HS-27A (cell line): ENCODE measurements at regions not wholly inside any gene's neighbourhood (a gene's known extent, or its start where the extent isn't known, plus 50 kb on each side); places are given as distances from the start of the nearest gene placed in this dataset.
"Not testable (repeated sequence)": the region's sequence is repeated elsewhere in the genome, so short reads cannot be mapped to it uniquely, and the experiment has no call there.

ENCODE experiments used
- DNase-seq: peaks from one replicate; pipeline ENCODE4 v3.0.0-alpha.2; 2012; ENCODE audit warnings: low read depth, missing footprints

DNA sequence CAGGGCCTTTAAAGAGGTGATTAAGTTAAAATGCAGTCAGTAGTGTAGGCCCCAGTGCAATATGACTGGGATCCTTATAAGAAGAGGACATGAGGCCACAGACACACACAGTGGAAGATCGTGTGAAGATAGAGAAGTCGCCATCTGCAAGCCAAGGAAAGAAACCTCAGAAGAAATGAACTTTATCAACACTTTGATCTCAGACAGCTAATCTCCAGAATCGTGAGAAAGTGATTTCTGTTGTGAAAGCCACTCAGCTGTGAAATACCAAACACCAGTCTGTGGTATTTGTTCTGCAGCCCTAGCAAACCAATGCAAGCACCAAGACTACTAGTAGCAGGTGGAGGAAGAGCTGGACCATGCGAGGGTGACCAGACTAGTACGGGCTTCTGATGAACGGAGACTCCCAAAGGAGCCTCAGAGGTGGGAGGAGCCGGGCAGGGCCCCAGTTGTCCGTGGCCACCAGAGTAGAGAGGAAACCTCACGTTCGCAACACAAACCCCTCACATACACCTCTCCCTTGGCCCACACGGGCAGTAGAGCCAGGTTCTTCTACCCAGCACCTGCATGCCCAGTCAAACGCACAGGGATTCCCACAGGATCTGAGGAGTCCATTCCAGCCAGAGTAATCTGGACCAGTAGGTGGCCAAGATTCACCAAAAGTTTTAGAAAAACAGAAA, 243.0 kb downstream of the TTC8 start:
- no peak for DNase-seq

DNA sequence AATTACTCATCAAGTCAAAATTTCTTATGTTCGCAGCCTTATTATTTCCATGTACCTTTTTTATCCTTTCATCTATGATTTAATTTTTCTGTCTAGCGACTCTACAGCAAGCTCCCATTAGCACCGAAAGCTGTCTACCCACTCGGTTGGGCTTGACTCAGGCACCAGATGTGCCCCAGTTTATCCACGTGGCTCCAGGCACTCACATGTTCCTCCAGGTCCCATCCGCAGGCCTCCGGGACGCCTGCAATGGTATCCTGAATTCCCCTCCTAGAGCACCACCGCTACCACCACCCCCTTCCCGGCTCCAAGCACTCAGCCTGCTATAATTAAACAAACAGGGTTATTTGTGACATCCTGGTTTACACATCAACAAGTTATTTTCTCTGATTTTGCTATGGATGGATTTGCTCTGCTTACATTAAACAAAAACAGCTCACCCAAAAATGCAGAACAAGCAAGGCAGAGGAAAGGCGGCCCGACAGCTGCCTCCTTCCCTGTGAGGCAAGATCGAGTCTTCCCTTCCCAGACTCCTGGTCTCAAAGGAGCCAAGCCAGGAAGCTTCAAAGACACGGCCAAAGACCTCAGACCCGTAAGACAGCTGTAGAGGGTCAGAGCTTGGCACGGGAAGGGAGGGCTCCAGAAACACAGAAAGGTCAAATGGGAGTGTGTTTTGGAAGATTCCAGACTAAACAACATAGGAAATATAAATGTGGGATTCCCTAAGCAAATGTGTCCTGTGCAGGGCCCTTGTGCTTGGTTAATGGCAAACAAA, 253.8 kb downstream of the TTC8 start:
- DNase-seq, result no peak

DNA sequence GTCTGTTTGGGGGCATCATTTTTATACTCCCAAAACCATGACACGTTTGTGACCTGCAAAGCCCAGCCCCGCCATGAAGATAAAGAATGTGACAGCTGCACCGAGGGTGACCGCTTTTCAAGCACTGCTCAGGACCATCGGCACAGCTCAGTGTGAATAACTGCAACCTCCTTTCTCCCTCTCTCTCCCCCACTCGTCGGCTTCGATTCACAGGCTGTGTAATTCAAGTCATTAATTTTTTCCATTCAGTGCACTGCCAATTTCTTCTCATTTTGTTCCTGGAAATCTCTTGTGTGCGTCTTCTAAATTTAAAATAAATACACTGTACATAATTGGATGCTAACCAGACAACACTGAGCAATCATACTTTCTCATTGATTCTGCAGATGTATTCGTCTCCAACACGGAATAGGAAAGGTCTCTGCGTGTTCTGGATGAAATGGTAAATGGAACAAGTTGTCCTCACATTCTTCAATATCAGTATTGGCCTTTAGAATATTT, 260.8 kb downstream of the TTC8 start:
- no peak for DNase-seq

DNA sequence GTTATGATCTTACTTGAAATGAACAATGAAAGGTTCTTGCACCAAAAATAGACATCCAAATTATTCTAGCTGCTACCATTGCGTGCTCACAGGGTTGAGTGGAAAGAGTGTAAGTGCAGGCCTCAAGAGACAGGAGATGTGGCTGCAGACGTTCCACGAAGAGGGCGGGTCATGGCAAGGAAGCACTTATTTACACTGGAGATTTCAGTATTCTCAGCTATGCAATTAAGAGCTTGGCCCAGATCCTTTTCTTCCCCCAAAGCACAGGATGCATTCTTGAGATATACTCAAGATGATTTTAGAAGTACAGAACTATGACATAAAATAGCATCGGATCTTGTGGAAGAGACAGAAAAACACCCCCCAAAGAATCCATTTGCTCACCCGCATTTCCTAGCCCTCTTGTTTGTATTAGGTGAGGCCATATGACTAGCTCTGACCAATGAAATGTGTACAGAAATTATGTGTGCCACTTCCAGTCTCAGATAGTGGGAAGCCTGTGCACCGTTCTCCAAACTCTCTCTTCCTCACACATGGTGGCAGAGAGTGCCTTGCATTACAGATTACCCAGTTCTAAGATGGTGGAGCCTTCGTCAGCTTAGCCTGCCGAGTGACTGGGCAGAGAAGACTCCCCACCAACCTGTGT, 261.4 kb downstream of the TTC8 start:
- no peak for DNase-seq

DNA sequence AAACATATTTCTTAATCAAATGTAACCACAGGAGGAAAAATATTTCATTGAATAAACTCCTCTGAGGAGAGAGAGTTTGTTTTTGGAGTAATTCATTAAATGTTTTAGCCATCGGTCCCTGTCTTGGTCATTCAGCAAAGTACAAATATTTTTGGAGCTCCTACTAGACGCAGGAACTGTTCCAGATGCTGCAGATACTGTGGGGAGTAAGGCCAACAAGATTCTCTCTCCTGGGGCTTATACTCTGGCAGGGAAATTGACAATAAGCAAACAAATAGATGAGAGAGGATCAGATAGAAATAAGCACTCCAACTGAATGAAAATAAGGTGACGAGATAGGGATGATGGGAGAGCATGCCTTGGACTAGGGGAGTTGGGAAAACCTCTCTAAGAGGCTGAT, 264.1 kb downstream of the TTC8 start:
- no peak for DNase-seq

DNA sequence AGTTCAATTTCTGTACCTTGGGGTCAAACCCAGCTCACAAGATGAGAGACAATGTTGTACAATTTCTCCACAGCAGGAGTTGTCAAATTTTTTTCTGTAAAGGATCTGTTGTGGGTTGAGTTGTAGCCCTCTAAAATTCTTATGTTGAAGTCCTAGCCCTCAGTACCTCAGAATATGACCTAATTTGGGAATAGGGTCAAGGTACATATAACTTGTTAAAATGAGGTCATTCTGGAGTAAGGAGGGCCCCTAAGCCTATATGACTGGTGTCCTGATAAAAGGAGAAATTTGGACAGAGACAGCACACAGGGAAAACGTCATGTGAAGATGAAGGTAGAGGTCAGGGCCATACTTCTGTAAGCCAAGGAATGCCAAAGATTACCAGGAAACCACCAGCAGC, 264.9 kb downstream of the TTC8 start:
- no peak for DNase-seq

DNA sequence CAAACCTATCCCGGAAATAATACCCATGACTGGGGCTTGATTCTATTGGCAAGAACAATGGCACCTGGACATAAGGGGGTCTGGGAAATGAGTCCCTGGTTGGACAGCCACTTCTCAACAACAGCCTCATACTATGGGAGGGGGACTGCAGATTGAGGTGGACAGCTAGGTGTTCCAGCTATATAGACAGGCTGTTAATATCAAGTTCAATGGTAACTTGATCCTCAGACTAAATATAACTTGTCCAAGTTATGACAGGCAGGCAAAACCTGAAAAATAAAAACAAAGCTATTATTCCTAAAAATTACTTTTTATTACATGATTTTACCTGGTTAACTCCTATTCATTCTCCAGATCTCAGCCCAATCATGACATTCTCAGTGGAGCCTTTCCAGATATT, 267.3 kb downstream of the TTC8 start:
- DNase-seq, result no peak

DNA sequence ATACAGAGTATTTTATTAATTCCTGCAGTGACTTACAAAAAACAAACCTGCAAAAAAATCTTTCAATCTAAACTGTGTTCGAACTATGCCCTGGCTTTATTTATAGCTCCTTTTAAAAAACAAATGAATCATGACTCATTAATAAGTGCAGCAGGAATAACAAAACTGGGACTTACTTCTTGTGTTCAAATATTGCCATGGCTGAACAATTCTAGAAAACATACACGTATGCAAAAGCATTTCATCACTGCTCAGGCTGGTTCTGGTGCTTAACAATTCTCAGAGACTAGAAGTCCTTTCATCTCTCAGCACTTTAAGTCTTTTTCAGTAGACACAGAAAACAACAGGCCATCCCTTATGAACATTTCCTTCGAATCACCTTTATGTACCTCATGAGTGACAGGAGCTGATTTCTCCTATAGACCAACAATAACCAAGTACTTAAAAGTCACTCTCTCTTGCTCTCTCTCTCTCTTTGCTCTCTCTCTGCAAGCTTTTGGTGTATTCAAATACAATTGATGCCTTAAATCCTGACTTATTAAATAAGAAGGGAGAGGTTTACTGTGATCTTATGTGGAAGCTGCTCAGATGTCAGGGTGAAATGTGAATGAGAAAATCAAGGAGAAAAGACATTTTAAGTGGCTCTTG, 268.8 kb downstream of the TTC8 start:
- DNase-seq, result no peak

DNA sequence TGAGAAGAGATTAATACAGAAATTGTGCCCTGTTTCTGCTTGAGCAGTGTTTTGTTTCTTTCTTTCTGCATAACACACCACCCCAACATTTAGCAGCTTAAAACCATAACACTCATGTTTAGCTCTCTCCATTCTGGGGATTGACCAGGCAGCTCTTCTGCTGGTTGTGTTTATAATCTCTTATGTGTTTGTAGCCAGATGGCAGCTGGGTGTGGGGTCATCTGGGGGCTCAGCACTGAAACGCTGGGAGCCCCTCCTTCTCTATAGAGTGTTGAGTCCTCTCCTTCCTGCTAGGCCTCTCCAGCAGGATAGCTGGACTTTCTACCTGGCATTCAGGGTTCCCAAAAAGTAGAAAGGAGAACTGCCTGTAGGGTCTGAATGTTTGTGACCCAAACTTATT, 270.6 kb downstream of the TTC8 start:
- no peak for DNase-seq

DNA sequence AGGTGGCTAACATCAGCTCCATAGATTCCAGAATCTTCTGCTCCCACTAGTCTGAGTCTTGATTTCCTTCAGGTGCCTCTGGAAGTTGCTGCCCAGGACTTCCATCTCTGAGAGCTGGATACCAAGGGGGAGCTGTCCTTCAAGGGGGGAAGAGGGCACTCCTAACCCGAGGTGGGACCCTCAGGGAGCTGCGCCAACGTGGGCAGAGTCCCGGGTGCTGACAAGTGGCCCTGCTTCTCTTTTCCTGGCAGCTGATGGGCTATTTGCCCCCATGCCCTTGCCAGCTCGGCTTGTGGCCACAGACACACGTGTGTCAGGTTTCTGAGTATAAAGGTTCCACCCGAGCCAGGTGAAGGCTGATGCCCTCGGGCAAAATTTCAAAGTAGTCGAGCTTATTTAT, 272.5 kb downstream of the TTC8 start:
- no peak for DNase-seq

DNA sequence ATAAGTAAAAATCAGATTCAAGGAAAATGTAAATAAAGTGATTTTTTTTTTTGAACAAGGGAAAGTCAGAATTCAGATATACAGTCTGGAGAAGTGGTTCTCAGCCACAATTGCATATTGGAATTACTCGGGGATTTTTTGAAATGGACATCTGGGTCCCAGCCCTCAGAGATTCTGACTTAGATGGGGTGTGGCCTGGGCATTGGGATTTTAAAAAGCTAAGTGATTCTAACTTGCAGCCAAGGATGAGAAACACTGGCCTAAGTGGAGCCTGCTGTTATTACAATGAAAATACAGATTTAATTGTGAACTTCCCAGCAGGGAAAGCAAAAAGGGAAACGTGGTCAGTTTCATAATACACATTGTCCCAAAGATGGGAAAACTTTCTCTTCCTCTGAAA, 273.8 kb downstream of the TTC8 start:
- DNase-seq, result no peak

DNA sequence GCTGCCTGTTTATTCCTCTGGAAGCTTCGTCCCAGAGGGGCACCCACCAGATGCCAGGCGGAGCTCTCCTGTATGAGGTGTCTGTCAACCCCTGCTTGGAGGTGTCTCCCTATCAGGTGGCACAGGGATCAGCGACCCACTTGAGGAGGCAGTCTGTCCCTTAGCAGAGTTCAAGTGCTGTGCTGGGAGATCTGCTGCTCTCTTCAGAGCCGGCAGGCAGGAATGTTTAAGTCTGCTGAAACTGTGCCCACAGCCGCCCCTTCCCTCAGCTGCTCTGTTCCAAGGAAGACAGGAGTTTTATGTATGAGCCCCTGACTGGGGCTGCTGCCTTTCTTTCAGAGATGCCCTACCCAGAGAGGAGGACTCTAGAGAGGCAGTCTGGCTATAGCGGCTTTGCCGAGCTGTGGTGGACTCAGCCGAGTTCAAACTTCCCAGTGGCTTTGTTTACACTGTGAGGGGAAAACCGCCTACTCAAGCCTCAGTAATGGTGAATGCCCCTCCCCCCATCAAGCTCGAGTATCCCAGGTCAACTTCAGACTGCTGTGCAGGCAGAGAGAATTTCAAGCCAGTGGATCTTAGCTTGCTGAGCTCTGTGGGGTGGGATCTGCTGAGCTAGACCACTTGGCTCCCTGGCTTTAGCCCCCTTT, 279.8 kb downstream of the TTC8 start:
- DNase-seq, result not testable (repeated sequence)

DNA sequence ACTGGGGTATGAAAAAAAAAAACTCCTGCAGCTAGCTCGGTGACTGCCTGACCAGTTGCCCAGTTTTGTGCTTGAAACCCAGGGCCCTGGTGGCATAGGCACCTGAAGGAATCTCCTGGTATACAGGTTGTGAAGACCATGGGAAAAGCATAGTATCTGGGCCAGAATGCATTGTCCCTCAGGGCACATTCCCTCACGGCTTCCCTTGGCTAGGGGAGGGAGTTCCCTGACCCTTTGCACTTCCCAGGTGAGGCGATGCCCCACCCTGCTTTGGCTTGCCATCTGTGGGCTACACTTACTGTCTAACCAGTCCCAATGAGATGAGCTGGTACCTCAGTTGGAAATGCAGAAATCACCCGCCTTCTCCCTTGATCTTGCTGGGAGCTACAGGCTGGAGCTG, 280.4 kb downstream of the TTC8 start:
- not testable (repeated sequence) for DNase-seq
